IMR-90 (cell line): ENCODE measurements at regions not wholly inside any gene's neighbourhood (a gene's known extent, or its start where the extent isn't known, plus 50 kb on each side); places are given as distances from the start of the nearest gene placed in this dataset.

ENCODE experiments used
- BHLHE40 ChIP-seq: fragments of 150-350 bp; IDR thresholded peaks from 2 replicates; pipeline ENCODE4 v1.6.1; 2016; ENCODE audit warnings: mild to moderate bottlenecking, low read depth, low read length
- CEBPB ChIP-seq: IDR thresholded peaks from 2 replicates; pipeline ENCODE4 v1.6.1; 2012; ENCODE audit warnings: low read depth, low read length, improper control_type of control experiment
- CHD1 ChIP-seq: IDR thresholded peaks from 2 replicates; pipeline ENCODE4 v1.6.1; 2012; ENCODE audit warnings: low read depth, low read length, improper control_type of control experiment
- CTCF ChIP-seq: conservative IDR thresholded peaks from 2 replicates; pipeline ENCODE4 v1.5.1; 2012; ENCODE audit warnings: mild to moderate bottlenecking, low read depth, low read length, improper control_type of control experiment
- MAZ ChIP-seq: IDR thresholded peaks from 2 replicates; pipeline ENCODE4 v1.6.1; 2012; ENCODE audit warnings: low read depth, mild to moderate bottlenecking, low read length, improper control_type of control experiment, moderate library complexity, borderline replicate concordance
- MXI1 ChIP-seq: IDR thresholded peaks from 2 replicates; pipeline ENCODE4 v1.6.1; 2012; ENCODE audit warnings: low read depth, mild to moderate bottlenecking, low read length, moderate library complexity, borderline replicate concordance
- NFE2L2 ChIP-seq: fragments of 150-350 bp; IDR thresholded peaks from 2 replicates; pipeline ENCODE4 v1.6.1; 2016; ENCODE audit warnings: low read depth, mild to moderate bottlenecking, low read length
- POLR2A ChIP-seq: IDR thresholded peaks from 2 replicates; pipeline ENCODE4 v1.6.1; 2012; ENCODE audit warnings: mild to moderate bottlenecking, low read depth, low read length
- RCOR1 ChIP-seq: IDR thresholded peaks from 2 replicates; pipeline ENCODE4 v1.6.1; 2012; ENCODE audit warnings: mild to moderate bottlenecking, low read length, improper control_type of control experiment; ENCODE audit not compliant: insufficient replicate concordance
- SMC3 ChIP-seq: fragments of 150-350 bp; IDR thresholded peaks from 2 replicates; pipeline ENCODE4 v1.6.1; 2016; ENCODE audit warnings: low read depth, mild to moderate bottlenecking, antibody characterized with exemption, low read length, moderate library complexity
- USF2 ChIP-seq: fragments of 150-350 bp; IDR thresholded peaks from 2 replicates; pipeline ENCODE4 v1.6.1; 2017; ENCODE audit warnings: mild to moderate bottlenecking, antibody characterized with exemption, low read length, low read depth

GRCh38 chr2:220051716-220052115 is 424.3 kb downstream of the SLC4A3 start:
- TF ChIP-seq MAZ (no peak), POLR2A (no peak), CTCF (no peak), BHLHE40 (no peak), CHD1 (no peak), USF2 (no peak), CEBPB (no peak), SMC3 (no peak), MXI1 (no peak), NFE2L2 (no peak), RCOR1 (no peak)
